GM19463 (cell line): ENCODE measurements at regions not wholly inside any gene's neighbourhood (a gene's known extent, or its start where the extent isn't known, plus 50 kb on each side); places are given as distances from the start of the nearest gene placed in this dataset.

Experiments
- ATAC-seq: cut with Tn5 transposase; IDR thresholded peaks from one replicate; pipeline ENCODE4 v1.9.1; 2021; ENCODE audit warnings: mild to moderate bottlenecking, moderate library complexity; ENCODE audit not compliant: unreplicated experiment

GRCh38 chr3:15942936-15943335, 145.2 kb upstream of the ANKRD28 start:
- no peak for ATAC-seq

GRCh38 chr3:15948388-15948787, 150.6 kb upstream of the ANKRD28 start:
- no peak for ATAC-seq

- ATAC-seq, result no peak
These were observed 154.9 kb upstream of the ANKRD28 start for GRCh38 chr3:15952543-15953175.

- no peak for ATAC-seq
These were observed 156.1 kb upstream of the ANKRD28 start for GRCh38 chr3:15953841-15954240.

GRCh38 chr3:15955968-15956367, 158.2 kb upstream of the ANKRD28 start:
- ATAC-seq, result no peak

GRCh38 chr3:15958692-15959433, 161.1 kb upstream of the ANKRD28 start:
- ATAC-seq, result no peak

GRCh38 chr3:15959434-15959811, 161.6 kb upstream of the ANKRD28 start:
- ATAC-seq, result no peak

GRCh38 chr3:15964605-15965442, 167.0 kb upstream of the ANKRD28 start:
- no peak for ATAC-seq

- no peak for ATAC-seq
These were observed 169.8 kb upstream of the ANKRD28 start for GRCh38 chr3:15967577-15967976.

- no peak for ATAC-seq
These were observed 172.3 kb upstream of the ANKRD28 start for GRCh38 chr3:15969874-15970640.

- no peak for ATAC-seq
These were observed 175.6 kb upstream of the ANKRD28 start for GRCh38 chr3:15973414-15973813.

- no peak for ATAC-seq
These were observed 176.2 kb upstream of the ANKRD28 start for GRCh38 chr3:15973940-15974339.

- ATAC-seq, result no peak
These were observed 176.9 kb upstream of the ANKRD28 start for GRCh38 chr3:15974647-15975046.

- ATAC-seq, result no peak
These were observed 178.7 kb upstream of the ANKRD28 start for GRCh38 chr3:15976524-15976923.

GRCh38 chr3:15977090-15977489, 179.3 kb upstream of the ANKRD28 start:
- no peak for ATAC-seq

GRCh38 chr3:15977598-15978232, 179.9 kb upstream of the ANKRD28 start:
- ATAC-seq, result no peak

- ATAC-seq, result no peak
These were observed 181.0 kb upstream of the ANKRD28 start for GRCh38 chr3:15978801-15979200.

GRCh38 chr3:15979495-15979894, 181.7 kb upstream of the ANKRD28 start:
- ATAC-seq, result no peak

- no peak for ATAC-seq
These were observed 182.1 kb upstream of the ANKRD28 start for GRCh38 chr3:15979900-15980299.

- ATAC-seq, result no peak
These were observed 184.5 kb upstream of the ANKRD28 start for GRCh38 chr3:15982243-15982642.
